ENCODE measurements at regions not wholly inside any gene's neighbourhood (a gene's known extent, or its start where the extent isn't known, plus 50 kb on each side); places are given as distances from the start of the nearest gene placed in this dataset.

DNA sequence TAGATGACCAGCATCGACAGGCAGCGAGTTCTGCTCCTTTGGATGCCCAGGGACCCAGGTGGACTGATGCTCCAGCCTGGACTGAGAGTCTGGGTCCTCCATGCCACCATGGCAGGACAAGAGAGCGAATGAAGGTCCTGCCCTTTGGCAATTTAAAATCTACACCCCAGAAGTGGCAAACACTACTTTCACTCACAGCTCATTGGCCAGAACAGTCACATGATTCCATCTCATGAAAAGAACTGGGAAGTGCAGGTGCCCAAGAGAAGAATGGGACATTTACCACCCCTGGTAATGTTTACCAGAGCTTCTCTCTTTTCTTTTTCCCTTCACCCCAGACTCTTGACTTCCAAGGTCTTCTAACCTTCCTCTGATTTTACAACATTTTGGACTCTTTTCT, 87.8 kb upstream of the SLCO3A1 start:
- TF ChIP-seq, protein P1, sequence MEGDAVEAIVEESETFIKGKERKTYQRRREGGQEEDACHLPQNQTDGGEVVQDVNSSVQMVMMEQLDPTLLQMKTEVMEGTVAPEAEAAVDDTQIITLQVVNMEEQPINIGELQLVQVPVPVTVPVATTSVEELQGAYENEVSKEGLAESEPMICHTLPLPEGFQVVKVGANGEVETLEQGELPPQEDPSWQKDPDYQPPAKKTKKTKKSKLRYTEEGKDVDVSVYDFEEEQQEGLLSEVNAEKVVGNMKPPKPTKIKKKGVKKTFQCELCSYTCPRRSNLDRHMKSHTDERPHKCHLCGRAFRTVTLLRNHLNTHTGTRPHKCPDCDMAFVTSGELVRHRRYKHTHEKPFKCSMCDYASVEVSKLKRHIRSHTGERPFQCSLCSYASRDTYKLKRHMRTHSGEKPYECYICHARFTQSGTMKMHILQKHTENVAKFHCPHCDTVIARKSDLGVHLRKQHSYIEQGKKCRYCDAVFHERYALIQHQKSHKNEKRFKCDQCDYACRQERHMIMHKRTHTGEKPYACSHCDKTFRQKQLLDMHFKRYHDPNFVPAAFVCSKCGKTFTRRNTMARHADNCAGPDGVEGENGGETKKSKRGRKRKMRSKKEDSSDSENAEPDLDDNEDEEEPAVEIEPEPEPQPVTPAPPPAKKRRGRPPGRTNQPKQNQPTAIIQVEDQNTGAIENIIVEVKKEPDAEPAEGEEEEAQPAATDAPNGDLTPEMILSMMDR (IDR thresholded peaks at IDR 0.05; ENCODE audit: unreplicated experiment), result no peak
- CTCF ChIA-PET, result no interaction called here
- Mint-ChIP-seq H3K4me1 (ENCODE audit: low read depth, unreplicated experiment) (no peaks in the 10 kb centered on the region), H3K9me3 (ENCODE audit: low read depth, unreplicated experiment) (no peaks in the 10 kb centered on the region), H3K4me3 (ENCODE audit: low read depth, unreplicated experiment) (no peak overlapping the region), H3K27me3 (ENCODE audit: unreplicated experiment) (peaks cover 34% of the 10 kb centered on the region), H3K27ac (ENCODE audit: unreplicated experiment) (no peak overlapping the region), H3K36me3 (ENCODE audit: insufficient read depth, unreplicated experiment) (no peaks in the 10 kb centered on the region)
- no peak for DNase-seq
- intact Hi-C loops (cut with micrococcal nuclease; ENCODE audit: unreplicated experiment), result no loop called here
- BruUV-seq (replicated peaks), result no TSS peak

DNA sequence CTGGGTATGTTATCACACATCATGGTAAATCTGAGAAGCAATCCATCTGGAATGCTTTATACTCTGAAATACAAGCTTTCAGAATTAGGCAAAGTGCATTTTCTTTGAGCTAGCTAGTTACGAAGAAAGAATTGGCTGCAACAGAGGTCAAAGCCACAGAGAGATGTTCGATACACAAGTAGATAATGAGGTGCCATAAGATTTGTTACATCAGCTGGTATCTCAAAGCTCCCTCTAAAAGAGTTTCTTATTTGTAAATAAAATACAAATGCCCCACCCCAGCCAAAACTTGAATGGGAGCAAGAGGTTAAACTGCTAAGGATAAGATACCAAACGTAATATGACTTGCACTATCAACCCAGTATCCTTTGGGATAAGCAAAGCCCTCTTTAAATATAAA, 84.0 kb upstream of the SLCO3A1 start:
- H3K9me3 Mint-ChIP-seq (ENCODE audit: low read depth, unreplicated experiment), result no peaks in the 10 kb centered on the region
- DNase-seq, result no peak
- TF ChIP-seq, protein P1 (IDR thresholded peaks at IDR 0.05; ENCODE audit: unreplicated experiment), result no peak
- no peak overlapping the region for H3K27ac Mint-ChIP-seq (ENCODE audit: unreplicated experiment)
- H3K36me3 Mint-ChIP-seq (ENCODE audit: insufficient read depth, unreplicated experiment), result no peaks in the 10 kb centered on the region
- intact Hi-C loops (cut with micrococcal nuclease; ENCODE audit: unreplicated experiment), result no loop called here
- H3K4me1 Mint-ChIP-seq (ENCODE audit: low read depth, unreplicated experiment), result no peaks in the 10 kb centered on the region
- CTCF ChIA-PET, result no interaction called here
- H3K4me3 Mint-ChIP-seq (ENCODE audit: low read depth, unreplicated experiment), result no peak overlapping the region
- no TSS peak for BruUV-seq (replicated peaks)
- H3K27me3 Mint-ChIP-seq (ENCODE audit: unreplicated experiment), result peaks cover 62% of the 10 kb centered on the region

DNA sequence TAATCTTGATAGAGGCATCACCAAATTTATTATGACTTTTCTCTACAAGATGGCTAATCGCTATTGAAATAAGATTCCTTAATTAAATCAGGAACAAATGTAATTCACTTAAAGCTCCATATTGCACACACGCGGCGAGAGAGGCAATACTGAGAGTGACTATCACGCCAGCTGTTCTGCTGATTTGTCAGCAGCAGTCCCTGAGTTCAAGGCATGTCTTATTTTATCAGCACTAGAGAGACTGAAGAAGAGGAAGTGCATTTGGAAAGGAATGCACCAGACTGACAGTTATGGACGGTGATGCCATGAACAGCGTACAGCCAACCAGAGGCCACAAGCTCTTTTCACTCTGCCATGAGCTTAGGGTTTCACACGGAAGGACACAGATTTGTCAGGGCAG, 83.6 kb upstream of the SLCO3A1 start:
- DNase-seq, result no peak
- no peaks in the 10 kb centered on the region for H3K9me3 Mint-ChIP-seq (ENCODE audit: low read depth, unreplicated experiment)
- H3K4me1 Mint-ChIP-seq (ENCODE audit: low read depth, unreplicated experiment), result no peaks in the 10 kb centered on the region
- H3K27me3 Mint-ChIP-seq (ENCODE audit: unreplicated experiment), result peaks cover 62% of the 10 kb centered on the region
- intact Hi-C loops (cut with micrococcal nuclease; ENCODE audit: unreplicated experiment), result no loop called here
- TF ChIP-seq, protein P1 (IDR thresholded peaks at IDR 0.05; ENCODE audit: unreplicated experiment), result no peak
- no peaks in the 10 kb centered on the region for H3K36me3 Mint-ChIP-seq (ENCODE audit: insufficient read depth, unreplicated experiment)
- CTCF ChIA-PET, result no interaction called here
- H3K4me3 Mint-ChIP-seq (ENCODE audit: low read depth, unreplicated experiment), result no peak overlapping the region
- no TSS peak for BruUV-seq (replicated peaks)
- H3K27ac Mint-ChIP-seq (ENCODE audit: unreplicated experiment), result no peak overlapping the region

DNA sequence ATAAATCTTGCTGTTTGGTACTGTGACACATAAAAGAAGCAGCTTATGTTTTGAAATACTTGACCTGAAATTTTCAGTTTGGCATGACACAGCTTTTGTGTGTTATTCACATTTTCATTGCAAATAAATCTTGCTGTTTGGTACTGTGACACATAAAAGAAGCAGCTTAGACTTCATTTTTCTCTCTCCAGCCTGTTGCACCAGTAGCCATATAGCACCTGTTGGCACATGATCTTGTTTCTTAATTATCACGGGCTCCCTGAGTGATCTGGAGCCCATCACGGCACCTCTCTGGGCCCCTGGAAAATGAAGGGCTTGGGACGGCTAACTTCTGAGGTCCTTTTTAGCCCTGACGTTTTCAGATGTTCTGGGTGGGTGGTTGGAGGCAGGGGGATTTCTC, 77.4 kb upstream of the SLCO3A1 start:
- no peak overlapping the region for H3K27ac Mint-ChIP-seq (ENCODE audit: unreplicated experiment)
- no peak overlapping the region for H3K4me3 Mint-ChIP-seq (ENCODE audit: low read depth, unreplicated experiment)
- no peaks in the 10 kb centered on the region for H3K9me3 Mint-ChIP-seq (ENCODE audit: low read depth, unreplicated experiment)
- no peak for DNase-seq
- BruUV-seq (replicated peaks), result no TSS peak
- intact Hi-C loops (cut with micrococcal nuclease; ENCODE audit: unreplicated experiment), result no loop called here
- H3K27me3 Mint-ChIP-seq (ENCODE audit: unreplicated experiment), result peaks cover 62% of the 10 kb centered on the region
- no peaks in the 10 kb centered on the region for H3K36me3 Mint-ChIP-seq (ENCODE audit: insufficient read depth, unreplicated experiment)
- TF ChIP-seq, protein P1 (IDR thresholded peaks at IDR 0.05; ENCODE audit: unreplicated experiment), result no peak
- CTCF ChIA-PET, result no interaction called here
- H3K4me1 Mint-ChIP-seq (ENCODE audit: low read depth, unreplicated experiment), result no peaks in the 10 kb centered on the region

DNA sequence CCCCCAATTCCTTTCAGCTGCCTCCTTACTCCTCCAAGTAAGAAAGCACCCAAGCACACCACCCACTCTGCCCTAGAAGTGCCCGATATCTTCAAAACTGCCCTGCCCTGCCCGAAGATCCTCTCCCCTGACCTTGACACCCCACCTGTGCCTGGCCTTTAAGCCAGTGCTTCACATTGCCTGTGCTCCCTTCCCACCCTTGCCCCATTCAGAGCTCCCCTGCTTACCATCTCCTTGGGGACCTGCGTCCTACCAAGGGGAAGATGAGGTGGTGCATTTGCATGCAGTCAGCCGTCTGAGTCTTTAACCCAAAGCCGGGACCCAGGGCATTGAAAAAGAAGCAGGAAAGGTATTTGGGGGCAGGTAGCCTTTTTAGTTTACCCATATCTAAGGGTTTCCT, 73.5 kb upstream of the SLCO3A1 start:
- no peaks in the 10 kb centered on the region for H3K9me3 Mint-ChIP-seq (ENCODE audit: low read depth, unreplicated experiment)
- CTCF ChIA-PET, result interaction anchor here (1.7 kb wide), 1 partner anchor 95 kb away, joined by 3 read pairs; no protein-coding TSS in a partner anchor
- TF ChIP-seq, protein P1 (IDR thresholded peaks at IDR 0.05; ENCODE audit: unreplicated experiment), result no peak
- no TSS peak for BruUV-seq (replicated peaks)
- no peaks in the 10 kb centered on the region for H3K4me1 Mint-ChIP-seq (ENCODE audit: low read depth, unreplicated experiment)
- DNase-seq, result no peak
- no peaks in the 10 kb centered on the region for H3K36me3 Mint-ChIP-seq (ENCODE audit: insufficient read depth, unreplicated experiment)
- H3K27me3 Mint-ChIP-seq (ENCODE audit: unreplicated experiment), result peaks cover 43% of the 10 kb centered on the region
- H3K4me3 Mint-ChIP-seq (ENCODE audit: low read depth, unreplicated experiment), result no peak overlapping the region
- intact Hi-C loops (cut with micrococcal nuclease; ENCODE audit: unreplicated experiment), result no loop called here
- no peak overlapping the region for H3K27ac Mint-ChIP-seq (ENCODE audit: unreplicated experiment)

Measured in Calu3 (cell line).